ENCODE measurements at regions not wholly inside any gene's neighbourhood (a gene's known extent, or its start where the extent isn't known, plus 50 kb on each side); places are given as distances from the start of the nearest gene placed in this dataset.

DNA sequence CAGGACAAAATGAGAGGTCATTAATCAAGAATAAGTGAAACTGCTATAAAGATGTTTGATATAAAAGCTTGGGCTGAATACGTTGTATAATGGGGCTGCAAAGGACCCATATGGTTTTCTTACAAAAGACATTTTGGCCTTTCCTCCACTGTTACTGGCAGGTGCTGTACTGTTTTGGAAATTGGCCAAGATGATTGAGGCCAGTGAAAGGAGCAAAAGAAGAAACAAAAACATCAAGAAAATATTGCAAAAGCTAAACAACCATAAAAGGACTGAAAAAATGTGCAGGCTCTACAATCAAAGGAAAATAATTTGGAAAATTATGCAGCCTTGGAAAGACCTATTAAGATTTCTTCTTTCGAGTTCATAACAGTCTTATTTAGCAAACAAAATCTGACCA, 222.2 kb upstream of the PPP1R2C start:
- Histone ChIP-seq H3K27ac (ENCODE audit: low read length) (no peak overlapping the region), H3K4me1 (ENCODE audit: low read length) (peaks cover 33% of the 10 kb centered on the region), H3K79me2 (ENCODE audit: low read length) (no peaks in the 10 kb centered on the region)

GRCh38 chrX:43002526-43003203, 224.7 kb upstream of the PPP1R2C start:
- Histone ChIP-seq H3K36me3 (replicated peaks; ENCODE audit: low read depth, low read length) (peaks cover 5% of the 10 kb centered on the region), H3K4me1 (ENCODE audit: low read length) (peaks cover 40% of the 10 kb centered on the region), H3K4me3 (ENCODE audit: low read length) (peak overlapping the region; percentile 21; the same call in 1 of the 2 replicates), H2AFZ (ENCODE audit: low read depth, low read length) (no peak overlapping the region), H3K4me2 (ENCODE audit: low read length) (peak overlapping the region; percentile 62), H3K9me3 (ENCODE audit: insufficient read depth, low read length) (no peaks in the 10 kb centered on the region), H3K27me3 (ENCODE audit: low read depth, low read length) (no peaks in the 10 kb centered on the region), H3K79me2 (ENCODE audit: low read length) (no peaks in the 10 kb centered on the region), H4K20me1 (ENCODE audit: insufficient read depth, low read length) (no peaks in the 10 kb centered on the region), H3K27ac (ENCODE audit: low read length) (peak overlapping the region; percentile 98), H3K9ac (ENCODE audit: low read length) (peak overlapping the region; percentile 64)
- no peak for TF ChIP-seq EZH2phosphoT487 (IDR thresholded peaks at IDR 0.05; ENCODE audit: low read depth)
- TF ChIP-seq, protein P1, sequence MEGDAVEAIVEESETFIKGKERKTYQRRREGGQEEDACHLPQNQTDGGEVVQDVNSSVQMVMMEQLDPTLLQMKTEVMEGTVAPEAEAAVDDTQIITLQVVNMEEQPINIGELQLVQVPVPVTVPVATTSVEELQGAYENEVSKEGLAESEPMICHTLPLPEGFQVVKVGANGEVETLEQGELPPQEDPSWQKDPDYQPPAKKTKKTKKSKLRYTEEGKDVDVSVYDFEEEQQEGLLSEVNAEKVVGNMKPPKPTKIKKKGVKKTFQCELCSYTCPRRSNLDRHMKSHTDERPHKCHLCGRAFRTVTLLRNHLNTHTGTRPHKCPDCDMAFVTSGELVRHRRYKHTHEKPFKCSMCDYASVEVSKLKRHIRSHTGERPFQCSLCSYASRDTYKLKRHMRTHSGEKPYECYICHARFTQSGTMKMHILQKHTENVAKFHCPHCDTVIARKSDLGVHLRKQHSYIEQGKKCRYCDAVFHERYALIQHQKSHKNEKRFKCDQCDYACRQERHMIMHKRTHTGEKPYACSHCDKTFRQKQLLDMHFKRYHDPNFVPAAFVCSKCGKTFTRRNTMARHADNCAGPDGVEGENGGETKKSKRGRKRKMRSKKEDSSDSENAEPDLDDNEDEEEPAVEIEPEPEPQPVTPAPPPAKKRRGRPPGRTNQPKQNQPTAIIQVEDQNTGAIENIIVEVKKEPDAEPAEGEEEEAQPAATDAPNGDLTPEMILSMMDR (IDR thresholded peaks at IDR 0.05; ENCODE audit: low read depth, low read length), result no peak

More for the DNA sequence above, 222.2 kb upstream of the PPP1R2C start:
- no peak overlapping the region for H3K4me3 ChIP-seq (ENCODE audit: low read length)
- H3K27me3 ChIP-seq (ENCODE audit: low read depth, low read length), result no peaks in the 10 kb centered on the region
- H3K36me3 ChIP-seq (replicated peaks; ENCODE audit: low read depth, low read length), result peaks cover 5% of the 10 kb centered on the region
- no peaks in the 10 kb centered on the region for H3K9me3 ChIP-seq (ENCODE audit: insufficient read depth, low read length)
- no peak overlapping the region for H3K4me2 ChIP-seq (ENCODE audit: low read length)
- no peak overlapping the region for H3K9ac ChIP-seq (ENCODE audit: low read length)
- H4K20me1 ChIP-seq (ENCODE audit: insufficient read depth, low read length), result no peaks in the 10 kb centered on the region
- TF ChIP-seq, protein P1 (IDR thresholded peaks at IDR 0.05; ENCODE audit: low read depth, low read length), result no peak
- TF ChIP-seq EZH2phosphoT487 (IDR thresholded peaks at IDR 0.05; ENCODE audit: low read depth), result no peak
- H2AFZ ChIP-seq (ENCODE audit: low read depth, low read length), result no peak overlapping the region

DNA sequence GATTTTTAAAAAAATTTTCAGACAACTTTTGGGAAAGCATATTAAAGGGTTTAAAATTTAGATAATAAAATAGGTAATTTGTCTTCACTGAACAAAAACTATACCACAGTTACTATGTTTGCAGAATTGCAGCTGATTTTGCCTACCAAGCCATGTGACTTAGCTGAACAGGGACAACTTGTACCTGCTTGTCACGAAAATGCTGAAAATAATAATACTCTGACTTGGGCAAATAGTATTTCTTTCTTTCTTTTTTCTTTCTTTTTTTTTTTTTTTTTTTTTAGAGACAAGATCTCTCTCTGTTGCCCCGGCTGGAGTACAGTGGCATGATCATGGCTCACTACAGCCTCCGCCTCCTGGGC, 225.2 kb upstream of the PPP1R2C start:
- Histone ChIP-seq H3K79me2 (ENCODE audit: low read length) (no peaks in the 10 kb centered on the region), H3K36me3 (replicated peaks; ENCODE audit: low read depth, low read length) (peaks cover 5% of the 10 kb centered on the region), H3K27me3 (ENCODE audit: low read depth, low read length) (no peaks in the 10 kb centered on the region), H2AFZ (ENCODE audit: low read depth, low read length) (no peak overlapping the region), H3K4me2 (ENCODE audit: low read length) (peak overlapping the region; percentile 53), H4K20me1 (ENCODE audit: insufficient read depth, low read length) (no peaks in the 10 kb centered on the region), H3K27ac (ENCODE audit: low read length) (peak overlapping the region; percentile 98), H3K4me3 (ENCODE audit: low read length) (no peak overlapping the region), H3K9me3 (ENCODE audit: insufficient read depth, low read length) (no peaks in the 10 kb centered on the region), H3K4me1 (ENCODE audit: low read length) (peaks cover 40% of the 10 kb centered on the region), H3K9ac (ENCODE audit: low read length) (peak overlapping the region; percentile 63)
- TF ChIP-seq, protein P1 (IDR thresholded peaks at IDR 0.05; ENCODE audit: low read depth, low read length), result no peak

- Histone ChIP-seq H3K27ac (ENCODE audit: low read length) (peak overlapping the region; percentile 98), H3K4me2 (ENCODE audit: low read length) (peak overlapping the region; percentile 38), H3K9ac (ENCODE audit: low read length) (peak overlapping the region; percentile 63), H2AFZ (ENCODE audit: low read depth, low read length) (0 out of 2 replicates have a peak overlapping the region, but pooled peaks have one; percentile 6), H3K4me3 (ENCODE audit: low read length) (no peak overlapping the region), H3K79me2 (ENCODE audit: low read length) (no peaks in the 10 kb centered on the region), H3K36me3 (replicated peaks; ENCODE audit: low read depth, low read length) (peaks cover 7% of the 10 kb centered on the region), H3K4me1 (ENCODE audit: low read length) (peaks cover 44% of the 10 kb centered on the region), H3K9me3 (ENCODE audit: insufficient read depth, low read length) (no peaks in the 10 kb centered on the region), H4K20me1 (ENCODE audit: insufficient read depth, low read length) (no peaks in the 10 kb centered on the region), H3K27me3 (ENCODE audit: low read depth, low read length) (no peaks in the 10 kb centered on the region)
- TF ChIP-seq EZH2phosphoT487 (IDR thresholded peaks at IDR 0.05; ENCODE audit: low read depth), result no peak
- TF ChIP-seq, protein P1 (IDR thresholded peaks at IDR 0.05; ENCODE audit: low read depth, low read length), result no peak
These were observed 226.0 kb upstream of the PPP1R2C start for GRCh38 chrX:43003939-43004338.
